ENCODE measurements at regions not wholly inside any gene's neighbourhood (a gene's known extent, or its start where the extent isn't known, plus 50 kb on each side); places are given as distances from the start of the nearest gene placed in this dataset.

DNA sequence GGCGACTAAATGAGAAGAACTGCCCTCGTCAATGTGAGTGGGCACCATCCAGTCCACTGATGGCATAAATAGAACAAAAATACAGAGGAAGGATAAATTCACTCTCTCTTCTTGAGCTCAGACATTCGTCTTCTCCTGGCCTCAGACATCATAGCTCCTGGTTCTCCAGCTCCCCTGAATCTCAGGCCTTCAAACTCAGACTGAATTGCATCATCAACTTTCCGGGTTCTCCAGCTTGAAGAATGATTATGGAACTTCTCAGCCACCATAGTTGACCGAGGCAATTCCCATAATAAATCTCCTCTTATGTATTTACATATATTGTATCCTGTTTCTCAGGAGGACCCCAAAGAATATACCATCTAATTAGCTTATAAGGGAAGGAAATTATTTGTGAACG lies 55.0 kb upstream of the FNDC3A start:
- no peak overlapping the region for H3K27ac ChIP-seq
- no peak overlapping the region for H3K4me3 ChIP-seq

- H3K27ac ChIP-seq = no peak overlapping the region
- H3K4me3 ChIP-seq = no peak overlapping the region
These were observed 52.3 kb upstream of the FNDC3A start for GRCh38 chr13:48923376-48923775.

GRCh38 chr13:48925001-48925400 lies 50.7 kb upstream of the FNDC3A start:
- no peak overlapping the region for H3K4me3 ChIP-seq
- H3K27ac ChIP-seq = no peak overlapping the region

Measured in skin epidermis (tissue), 12 donors.